EH (cell line): ENCODE measurements at regions not wholly inside any gene's neighbourhood (a gene's known extent, or its start where the extent isn't known, plus 50 kb on each side); places are given as distances from the start of the nearest gene placed in this dataset.
"Not testable (repeated sequence)": the region's sequence is repeated elsewhere in the genome, so short reads cannot be mapped to it uniquely, and the experiment has no call there.

Experiments
- DNase-seq: peaks from one replicate; pipeline ENCODE4 v3.0.0-alpha.2; 2015; ENCODE audit warnings: low read depth

- no peak for DNase-seq
Measured at GRCh38 chr3:99317201-99317600, 321.2 kb upstream of the COL8A1 start.

- DNase-seq = peak; percentile 52
Measured at GRCh38 chr3:99315896-99316295, 322.5 kb upstream of the COL8A1 start.

GRCh38 chr3:99313485-99313884 is 324.9 kb upstream of the COL8A1 start:
- DNase-seq = peak; percentile 57

DNA sequence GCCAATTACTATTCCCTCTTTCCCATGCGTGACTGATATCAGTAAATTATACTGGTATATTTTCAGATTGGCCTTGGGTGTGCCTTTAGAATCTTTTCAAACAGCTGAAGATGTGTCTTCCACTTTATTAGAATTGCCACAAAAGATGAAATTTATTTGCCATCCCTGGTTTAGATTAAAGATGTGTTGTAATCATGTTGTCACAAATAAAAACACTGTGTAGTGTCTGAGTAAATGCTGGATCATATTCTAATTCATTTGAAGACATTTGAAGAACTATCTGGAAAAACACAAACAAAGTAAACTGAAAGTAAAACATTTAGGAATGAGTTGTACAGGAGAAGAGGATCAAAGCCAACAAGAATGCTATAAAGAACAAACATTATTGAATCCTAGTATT is 339.7 kb upstream of the COL8A1 start:
- DNase-seq = no peak

- no peak for DNase-seq
Measured at GRCh38 chr3:99295836-99296235, 342.6 kb upstream of the COL8A1 start.

DNA sequence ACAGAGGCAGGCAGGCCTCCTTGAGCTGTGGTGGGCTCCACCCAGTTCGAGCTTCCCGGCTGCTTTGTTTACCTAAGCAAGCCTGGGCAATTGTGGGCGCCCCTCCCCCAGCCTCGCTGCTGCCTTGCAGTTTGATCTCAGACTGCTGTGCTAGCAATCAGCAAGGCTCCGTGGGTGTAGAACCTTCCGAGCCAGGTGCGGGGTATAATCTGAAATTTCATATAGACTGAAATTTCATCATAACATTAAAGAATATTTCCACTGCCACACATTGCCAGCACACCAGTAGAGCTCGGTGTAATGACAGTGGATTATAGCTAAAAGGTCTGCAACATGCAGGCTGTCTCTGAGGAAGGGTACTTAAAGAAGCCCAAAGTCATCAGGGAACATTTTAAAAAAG is 344.3 kb upstream of the COL8A1 start:
- not testable (repeated sequence) for DNase-seq

DNA sequence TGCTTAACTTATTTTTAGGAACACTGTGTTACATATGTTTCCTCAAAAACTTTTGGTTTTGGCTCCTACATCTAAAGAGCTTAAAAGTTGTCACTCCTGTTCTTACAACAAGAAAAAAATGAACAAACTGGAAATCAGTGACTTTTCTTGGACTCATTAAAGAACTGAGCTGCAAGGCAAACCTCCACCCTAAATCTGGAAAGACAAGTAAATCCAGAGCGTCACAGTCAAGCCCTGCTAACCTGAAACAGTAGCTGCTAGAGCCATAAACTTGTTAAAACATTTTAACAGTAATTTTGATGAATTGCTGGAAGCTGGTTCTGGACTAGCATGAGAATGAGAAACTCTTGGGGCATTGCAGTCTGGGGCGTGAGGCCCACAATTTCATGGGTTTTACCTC is 350.5 kb upstream of the COL8A1 start:
- no peak for DNase-seq

- DNase-seq = peak; percentile 41
Measured at GRCh38 chr3:99286266-99286845, 352.0 kb upstream of the COL8A1 start.

- peak; percentile 66 for DNase-seq
Measured at GRCh38 chr3:99269606-99270351, 368.3 kb upstream of the DCBLD2 start.

- DNase-seq = no peak
Measured at GRCh38 chr3:99256788-99257187, 355.3 kb upstream of the DCBLD2 start.

DNA sequence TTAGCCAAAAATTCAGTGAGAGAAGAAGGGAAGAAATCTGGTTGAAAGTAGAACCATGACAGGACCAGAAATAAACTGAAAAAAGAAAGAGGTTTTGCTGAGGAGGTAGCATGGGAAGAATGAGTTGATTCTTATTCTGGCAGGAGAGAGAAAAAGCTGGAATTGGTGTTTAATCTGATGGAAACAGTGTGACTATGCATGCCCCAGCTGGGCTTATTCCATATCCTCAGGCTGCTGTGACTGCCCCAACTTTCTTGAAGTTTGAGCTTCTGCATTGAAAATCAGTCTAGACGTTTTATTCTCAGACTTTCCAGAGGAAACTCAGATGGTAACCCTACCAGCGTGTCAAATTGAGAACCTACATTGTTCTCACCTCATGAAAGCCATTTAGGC is 352.5 kb upstream of the DCBLD2 start:
- DNase-seq = no peak

DNA sequence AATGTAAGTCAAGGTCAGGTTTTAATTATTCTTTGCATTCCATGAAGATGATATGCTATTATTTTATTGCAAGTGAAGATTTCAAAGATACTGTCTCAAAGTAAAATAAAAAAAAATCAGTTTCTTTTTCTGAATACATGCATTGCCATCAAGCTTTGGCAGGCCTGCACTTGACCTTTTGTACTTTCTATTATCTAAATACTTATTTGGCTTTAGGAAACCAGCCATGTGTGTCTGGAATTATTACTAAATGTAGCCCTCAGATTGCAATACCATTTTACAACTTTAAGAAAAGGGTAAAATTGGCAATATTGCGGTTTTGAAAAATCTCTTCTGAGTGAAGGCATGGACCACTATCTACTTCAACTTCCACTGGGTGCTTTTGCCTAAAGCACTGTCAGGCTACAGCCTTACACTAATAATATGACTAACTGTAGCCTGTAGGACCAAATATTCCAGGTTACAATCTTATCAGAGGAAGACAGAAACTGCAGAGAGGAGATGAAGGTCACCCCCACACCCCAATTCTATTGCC is 349.4 kb upstream of the DCBLD2 start:
- DNase-seq = peak; percentile 59

DNA sequence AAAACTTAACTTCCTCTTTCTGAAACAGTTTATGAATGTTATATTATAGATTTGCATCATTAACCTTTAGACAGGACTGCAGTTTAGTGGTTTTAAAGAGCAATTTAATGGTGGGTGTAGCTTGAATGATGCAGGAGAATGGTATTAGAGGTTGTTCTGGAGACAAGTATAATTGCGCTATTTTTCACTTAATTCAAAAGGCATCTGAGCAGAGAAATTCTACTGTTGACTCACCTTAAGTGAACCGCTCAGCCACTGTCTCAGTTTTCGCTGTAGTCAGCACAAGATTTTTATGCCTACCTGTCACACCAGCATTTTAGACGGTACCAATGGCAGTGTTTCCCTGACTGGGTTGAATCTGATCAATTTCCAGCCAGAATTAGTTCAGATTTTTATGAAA is 348.8 kb upstream of the DCBLD2 start:
- peak; percentile 79 for DNase-seq

DNA sequence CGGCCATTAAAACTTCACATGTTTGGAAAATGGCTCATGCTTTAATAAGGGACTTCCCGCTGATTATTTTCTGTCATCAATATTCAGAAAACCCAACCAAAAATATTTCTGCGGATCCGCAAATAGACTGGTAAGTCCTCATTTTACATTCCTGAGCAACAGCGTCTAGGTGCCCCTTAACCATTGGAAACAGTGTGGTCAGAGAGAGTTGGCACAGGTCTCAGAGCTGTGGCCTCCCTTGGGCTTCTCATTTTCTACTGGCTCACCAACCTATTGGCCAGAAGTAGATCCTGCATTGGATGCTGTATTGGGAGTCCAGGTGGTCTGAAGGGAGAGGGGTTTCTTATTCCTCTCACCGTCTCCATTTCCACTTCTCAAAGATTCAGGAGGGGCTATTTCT is 348.1 kb upstream of the DCBLD2 start:
- no peak for DNase-seq

GRCh38 chr3:99248913-99249312 is 347.4 kb upstream of the DCBLD2 start:
- DNase-seq = peak; percentile 65

- DNase-seq = peak; percentile 61
Measured at GRCh38 chr3:99248130-99248529, 346.6 kb upstream of the DCBLD2 start.

DNA sequence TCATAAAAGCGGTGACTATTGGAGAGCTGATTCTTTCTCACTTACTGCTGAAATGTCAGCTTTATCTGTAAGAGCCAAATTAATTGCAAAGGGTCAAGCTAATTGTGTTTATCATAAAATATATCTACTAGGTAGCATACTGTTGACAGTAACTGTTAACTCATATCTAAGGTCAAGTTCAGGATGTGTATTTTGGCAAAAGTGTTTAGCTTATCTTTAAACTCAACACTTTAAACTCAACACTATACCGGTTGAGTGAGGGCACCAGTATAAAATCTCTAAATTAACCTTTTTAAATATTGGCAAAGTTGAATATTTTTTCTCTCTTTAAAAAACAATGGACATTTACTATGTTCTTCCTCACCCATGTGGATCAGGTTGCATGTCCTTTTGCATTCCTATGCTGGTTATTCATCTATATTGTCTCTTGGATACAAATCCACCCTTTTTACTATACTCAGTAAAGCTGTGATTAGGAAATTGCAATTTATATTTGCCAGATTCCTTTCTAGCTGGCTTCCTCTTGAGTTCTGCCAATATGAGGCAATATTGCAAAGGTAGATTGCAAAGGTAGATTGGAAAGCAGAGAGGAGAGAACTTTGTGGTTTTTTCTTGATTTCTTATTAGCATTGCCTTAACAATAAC is 344.6 kb upstream of the DCBLD2 start:
- DNase-seq = peak; percentile 62

DNA sequence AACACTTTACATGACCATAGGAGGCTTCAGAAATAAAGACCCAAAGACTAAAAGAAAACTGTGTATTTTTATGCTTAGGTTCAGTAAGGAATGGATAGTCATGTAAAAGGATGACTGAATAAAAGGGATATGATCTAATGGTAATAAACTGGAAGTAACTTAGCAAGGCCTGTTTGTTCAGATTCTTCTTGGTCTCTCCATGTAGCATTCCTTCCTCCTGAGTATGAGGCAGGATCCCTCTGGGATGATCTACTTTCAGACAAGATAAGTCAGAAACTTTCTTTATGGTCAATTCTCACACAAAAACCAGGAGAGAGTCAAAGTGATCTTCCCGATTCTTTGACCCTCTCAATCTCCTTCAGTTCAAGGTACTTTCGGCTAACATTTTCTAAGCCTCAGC is 340.8 kb upstream of the DCBLD2 start:
- DNase-seq = peak; percentile 91

- peak; percentile 69 for DNase-seq
Measured at GRCh38 chr3:99240700-99241099, 339.2 kb upstream of the DCBLD2 start.

GRCh38 chr3:99236576-99236975 is 335.1 kb upstream of the DCBLD2 start:
- DNase-seq = peak; percentile 51

GRCh38 chr3:99232696-99233095 is 331.2 kb upstream of the DCBLD2 start:
- DNase-seq = peak; percentile 33

- DNase-seq = no peak
Measured at GRCh38 chr3:99218468-99218867, 317.0 kb upstream of the DCBLD2 start.

DNA sequence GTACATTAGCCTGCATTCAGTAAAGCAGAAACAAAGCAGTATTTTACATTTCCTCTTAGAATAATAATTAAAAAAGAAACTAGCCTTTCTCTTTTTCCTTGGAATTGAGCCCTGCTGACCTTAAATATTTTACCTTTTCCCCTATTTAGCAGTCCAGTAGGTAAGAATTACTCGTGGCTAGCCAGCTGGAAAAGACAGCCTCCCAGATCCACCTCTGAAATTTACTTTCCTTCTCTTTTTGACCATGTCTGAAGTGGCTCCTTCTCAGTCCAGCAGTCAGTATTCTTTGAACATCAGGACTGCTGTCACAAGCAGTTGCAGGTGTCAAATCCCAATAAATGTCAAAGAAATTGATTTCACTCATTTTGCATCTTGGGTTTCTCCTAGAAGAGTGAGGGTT is 311.5 kb upstream of the DCBLD2 start:
- no peak for DNase-seq
